Skeletal muscle satellite cell (primary cell): ENCODE measurements at regions not wholly inside any gene's neighbourhood (a gene's known extent, or its start where the extent isn't known, plus 50 kb on each side); places are given as distances from the start of the nearest gene placed in this dataset.

Source experiments
- H3K27me3 ChIP-seq: 2 replicates; pipeline ENCODE4 v1.7.0; 2013; ENCODE audit warnings: low read length; ENCODE audit not compliant: control insufficient read depth, insufficient read depth
- H3K36me3 ChIP-seq: 2 replicates; pipeline ENCODE4 v1.7.0; 2013; ENCODE audit warnings: mild to moderate bottlenecking, control low read depth, low read length; ENCODE audit not compliant: insufficient read depth
- H3K4me1 ChIP-seq: 2 replicates; pipeline ENCODE4 v1.7.0; 2013; ENCODE audit warnings: low read length; ENCODE audit not compliant: control insufficient read depth, insufficient read depth
- H3K4me2 ChIP-seq: 2 replicates; pipeline ENCODE4 v1.7.0; 2013; ENCODE audit warnings: mild to moderate bottlenecking, low read length
- H3K4me3 ChIP-seq: 2 replicates; pipeline ENCODE4 v1.7.0; 2013; ENCODE audit warnings: low read length
- H3K9ac ChIP-seq: 2 replicates; pipeline ENCODE4 v1.7.0; 2013; ENCODE audit warnings: mild to moderate bottlenecking, low read depth, low read length, moderate library complexity
- H3K9me3 ChIP-seq: replicated peaks from 2 replicates; pipeline ENCODE4 v1.7.0; 2013; ENCODE audit warnings: mild to moderate bottlenecking, control low read depth, low read length

GRCh38 chr13:110062777-110063442 is 244.0 kb downstream of the COL4A1 start:
- Histone ChIP-seq H3K36me3 (no peaks in the 10 kb centered on the region), H3K4me3 (no peak overlapping the region), H3K9me3 (no peaks in the 10 kb centered on the region), H3K4me1 (peaks cover 9% of the 10 kb centered on the region), H3K27me3 (no peaks in the 10 kb centered on the region), H3K4me2 (no peak overlapping the region), H3K9ac (no peak overlapping the region)

- Histone ChIP-seq H3K36me3 (no peaks in the 10 kb centered on the region), H3K4me3 (no peak overlapping the region), H3K27me3 (no peaks in the 10 kb centered on the region), H3K4me2 (no peak overlapping the region), H3K9me3 (no peaks in the 10 kb centered on the region), H3K4me1 (peaks cover 9% of the 10 kb centered on the region), H3K9ac (no peak overlapping the region)
Measured at GRCh38 chr13:110062077-110062776, 244.7 kb downstream of the COL4A1 start.

GRCh38 chr13:110061270-110061669 is 245.7 kb downstream of the COL4A1 start:
- Histone ChIP-seq H3K27me3 (no peaks in the 10 kb centered on the region), H3K9me3 (no peaks in the 10 kb centered on the region), H3K9ac (no peak overlapping the region), H3K4me3 (no peak overlapping the region), H3K4me1 (peaks cover 9% of the 10 kb centered on the region), H3K36me3 (no peaks in the 10 kb centered on the region), H3K4me2 (no peak overlapping the region)

DNA sequence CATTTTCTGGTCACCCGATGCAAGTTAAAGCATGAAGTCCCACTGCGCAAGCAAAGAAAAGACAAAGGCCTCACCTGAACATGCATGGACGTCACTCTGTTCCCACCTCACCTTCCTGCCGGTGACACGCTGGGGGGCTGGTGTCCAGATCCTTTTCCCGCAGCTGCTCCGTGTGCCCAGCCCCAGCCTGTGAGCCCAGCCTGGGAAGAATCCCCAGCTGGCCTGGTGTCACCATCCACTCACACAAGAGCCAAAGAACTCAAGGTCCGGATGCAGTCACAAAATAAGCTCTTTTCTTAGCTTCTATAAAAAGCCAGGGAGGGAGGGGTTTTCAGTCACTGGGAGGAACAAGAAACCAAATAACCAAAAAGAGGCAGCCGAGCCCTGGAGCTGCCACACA is 249.9 kb downstream of the COL4A1 start:
- no peak overlapping the region for H3K4me2 ChIP-seq
- no peaks in the 10 kb centered on the region for H3K27me3 ChIP-seq
- H3K4me3 ChIP-seq, result no peak overlapping the region
- H3K4me1 ChIP-seq, result peaks cover 2% of the 10 kb centered on the region
- H3K36me3 ChIP-seq, result no peaks in the 10 kb centered on the region
- H3K9ac ChIP-seq, result no peak overlapping the region
- H3K9me3 ChIP-seq, result no peaks in the 10 kb centered on the region

DNA sequence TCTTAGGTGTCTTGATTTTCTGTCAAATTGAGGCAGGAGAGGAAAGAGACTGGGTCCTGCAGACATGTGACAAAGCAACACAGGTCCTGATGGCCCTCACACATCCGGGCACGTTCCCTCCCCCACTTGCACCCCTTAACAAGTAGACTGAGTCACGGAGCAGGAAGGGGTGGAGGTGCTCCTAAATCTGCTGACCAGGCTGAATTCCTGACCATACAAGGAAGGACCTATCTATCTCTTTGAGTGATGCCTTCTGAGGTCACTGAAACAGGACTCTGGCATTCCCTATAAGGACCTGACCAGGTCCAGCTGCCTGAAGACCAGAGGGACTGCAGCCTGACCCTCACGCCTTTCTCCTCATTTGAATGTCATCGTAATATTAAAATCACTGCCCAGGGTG is 250.3 kb downstream of the COL4A1 start:
- no peak overlapping the region for H3K4me3 ChIP-seq
- H3K36me3 ChIP-seq, result no peaks in the 10 kb centered on the region
- H3K9ac ChIP-seq, result no peak overlapping the region
- H3K4me2 ChIP-seq, result no peak overlapping the region
- no peaks in the 10 kb centered on the region for H3K9me3 ChIP-seq
- H3K4me1 ChIP-seq, result no peaks in the 10 kb centered on the region
- no peaks in the 10 kb centered on the region for H3K27me3 ChIP-seq

DNA sequence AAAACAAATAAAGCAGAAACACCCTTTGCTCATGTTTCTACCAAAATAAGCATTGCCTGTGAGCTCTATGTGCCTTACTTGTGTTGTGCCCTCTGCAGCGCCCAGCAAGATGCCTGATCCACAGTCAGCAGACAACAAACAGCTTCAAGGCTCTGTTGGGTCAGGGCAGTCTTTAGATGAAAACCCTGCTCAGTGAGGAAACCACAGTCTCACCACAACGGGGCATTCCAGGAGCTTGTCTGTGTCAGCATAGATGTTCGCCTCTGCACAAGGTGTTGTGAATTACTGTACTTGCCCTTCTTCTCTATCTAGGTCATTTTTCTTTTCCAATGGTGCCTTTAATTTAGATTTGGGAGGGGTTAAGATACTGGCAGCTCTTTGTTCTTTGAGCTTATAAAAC is 251.9 kb downstream of the COL4A1 start:
- no peak overlapping the region for H3K4me3 ChIP-seq
- H3K4me1 ChIP-seq, result no peaks in the 10 kb centered on the region
- no peak overlapping the region for H3K4me2 ChIP-seq
- H3K36me3 ChIP-seq, result no peaks in the 10 kb centered on the region
- H3K9me3 ChIP-seq, result no peaks in the 10 kb centered on the region
- no peak overlapping the region for H3K9ac ChIP-seq
- no peaks in the 10 kb centered on the region for H3K27me3 ChIP-seq

GRCh38 chr13:110054041-110054440 is 252.9 kb downstream of the COL4A1 start:
- H3K4me2 ChIP-seq, result no peak overlapping the region
- no peak overlapping the region for H3K4me3 ChIP-seq
- no peaks in the 10 kb centered on the region for H3K36me3 ChIP-seq
- no peaks in the 10 kb centered on the region for H3K9me3 ChIP-seq
- H3K4me1 ChIP-seq, result no peaks in the 10 kb centered on the region
- H3K27me3 ChIP-seq, result no peaks in the 10 kb centered on the region
- H3K9ac ChIP-seq, result no peak overlapping the region

GRCh38 chr13:110047496-110047895 is 259.5 kb downstream of the COL4A1 start:
- Histone ChIP-seq H3K9ac (no peak overlapping the region), H3K4me1 (peaks cover 2% of the 10 kb centered on the region), H3K36me3 (no peaks in the 10 kb centered on the region), H3K4me3 (no peak overlapping the region), H3K9me3 (no peaks in the 10 kb centered on the region), H3K27me3 (no peaks in the 10 kb centered on the region), H3K4me2 (no peak overlapping the region)

DNA sequence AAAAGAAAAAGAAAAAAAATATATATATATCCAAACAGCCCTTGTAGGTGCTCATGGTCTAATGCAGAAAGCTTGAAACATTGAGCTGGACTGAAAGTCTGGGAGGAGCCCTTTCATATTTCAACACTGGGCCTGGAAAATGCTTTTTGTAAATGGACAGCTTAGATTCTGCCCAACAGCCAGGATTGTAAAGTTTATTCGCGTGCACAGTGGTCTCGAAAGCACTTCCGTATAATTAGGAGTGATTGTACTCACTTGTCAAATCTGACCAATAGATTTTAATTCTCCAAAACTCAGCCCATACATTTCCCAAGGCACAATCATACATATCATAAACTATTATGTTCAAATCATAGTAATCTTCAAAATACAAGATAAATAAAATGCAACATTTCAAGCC is 260.1 kb downstream of the COL4A1 start:
- peaks cover 6% of the 10 kb centered on the region for H3K4me1 ChIP-seq
- H3K27me3 ChIP-seq, result no peaks in the 10 kb centered on the region
- no peaks in the 10 kb centered on the region for H3K36me3 ChIP-seq
- no peak overlapping the region for H3K4me3 ChIP-seq
- H3K9me3 ChIP-seq, result no peaks in the 10 kb centered on the region
- H3K4me2 ChIP-seq, result no peak overlapping the region
- H3K9ac ChIP-seq, result no peak overlapping the region

DNA sequence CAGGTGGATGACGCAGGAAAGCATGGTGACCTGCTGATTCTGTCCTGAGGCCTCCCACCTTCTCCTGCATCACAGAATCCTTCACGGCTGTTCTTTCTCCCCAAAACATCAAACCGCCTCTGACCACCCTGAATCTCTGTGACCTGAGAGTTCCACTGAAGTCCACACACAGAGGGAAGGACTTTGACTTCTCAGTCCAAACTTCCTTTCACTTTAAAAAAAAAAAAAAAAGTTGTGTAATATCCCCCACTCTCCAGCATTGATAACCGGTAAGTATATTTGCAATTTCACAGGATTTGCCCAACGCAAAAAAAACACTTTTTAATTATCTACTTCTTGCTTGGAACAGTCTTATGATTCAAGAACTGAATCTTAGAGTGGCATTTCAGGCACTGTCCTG is 259.5 kb upstream of the IRS2 start:
- peaks cover 6% of the 10 kb centered on the region for H3K4me1 ChIP-seq
- H3K27me3 ChIP-seq, result no peaks in the 10 kb centered on the region
- no peaks in the 10 kb centered on the region for H3K36me3 ChIP-seq
- no peaks in the 10 kb centered on the region for H3K9me3 ChIP-seq
- H3K9ac ChIP-seq, result no peak overlapping the region
- H3K4me3 ChIP-seq, result no peak overlapping the region
- no peak overlapping the region for H3K4me2 ChIP-seq

DNA sequence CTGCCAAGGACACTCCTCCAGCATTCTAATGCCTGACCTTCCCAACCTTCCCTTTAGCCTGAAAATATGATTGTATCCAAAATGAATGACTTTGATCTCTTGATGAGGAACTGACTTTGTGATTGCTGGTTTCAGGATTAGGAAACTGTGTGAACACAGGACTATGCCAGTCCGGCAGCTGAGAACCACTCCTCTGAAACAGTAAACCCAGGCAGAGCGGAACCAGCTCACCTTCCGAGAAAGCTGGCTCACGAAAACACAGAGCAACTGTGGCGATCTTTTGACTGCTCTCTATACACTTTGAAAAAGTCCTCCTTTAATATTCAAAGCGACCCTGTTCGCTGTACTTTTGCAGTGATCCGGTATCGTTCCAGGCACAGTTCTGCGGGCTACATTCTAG is 258.8 kb upstream of the IRS2 start:
- no peak overlapping the region for H3K4me2 ChIP-seq
- H3K36me3 ChIP-seq, result no peaks in the 10 kb centered on the region
- peaks cover 6% of the 10 kb centered on the region for H3K4me1 ChIP-seq
- H3K27me3 ChIP-seq, result no peaks in the 10 kb centered on the region
- H3K9ac ChIP-seq, result no peak overlapping the region
- no peak overlapping the region for H3K4me3 ChIP-seq
- no peaks in the 10 kb centered on the region for H3K9me3 ChIP-seq

GRCh38 chr13:110044551-110045111 is 258.2 kb upstream of the IRS2 start:
- H3K27me3 ChIP-seq, result no peaks in the 10 kb centered on the region
- no peak overlapping the region for H3K9ac ChIP-seq
- no peak overlapping the region for H3K4me2 ChIP-seq
- H3K4me1 ChIP-seq, result peaks cover 6% of the 10 kb centered on the region
- H3K4me3 ChIP-seq, result no peak overlapping the region
- H3K9me3 ChIP-seq, result no peaks in the 10 kb centered on the region
- no peaks in the 10 kb centered on the region for H3K36me3 ChIP-seq
